H1 (cell line): ENCODE measurements at regions not wholly inside any gene's neighbourhood (a gene's known extent, or its start where the extent isn't known, plus 50 kb on each side); places are given as distances from the start of the nearest gene placed in this dataset.

Experiments
- CTCF ChIA-PET: fragments of 300-600 bp; sonication (Branson Sonifier 250); formaldehyde crosslinking; loops from one replicate; lab custom pipeline; 2021; ENCODE audit not compliant: partially characterized antibody; lab: Charles Lee
- POLR2A ChIA-PET: fragments of 300-600 bp; sonication (Branson Sonifier 250); formaldehyde crosslinking; loops from one replicate; lab custom pipeline; 2021; ENCODE audit warnings: inconsistent platforms; ENCODE audit not compliant: partially characterized antibody; lab: Charles Lee
- DNase-seq, 2 experiments: peaks; one replicate each; pipeline versions ENCODE4 v3.0.0 to v3.0.0-alpha.2; 2010 to 2022; ENCODE audit warnings: low spot score in 2 of 2, low read depth in 1 of 2, mixed read lengths in 1 of 2
- FAIRE-seq: peaks from 2 replicates; lab custom pipeline; 2011; peaks lifted over from hg19 to GRCh38; lab: Jason Lieb, UNC
- H2AFZ ChIP-seq: 2 replicates; pipeline ENCODE4 v1.8.1; 2012; ENCODE audit warnings: low read length, inconsistent platforms
- H2AK5ac ChIP-seq: 2 replicates; pipeline ENCODE4 v1.6.1; 2013; ENCODE audit warnings: low read depth, low read length
- H2BK120ac ChIP-seq: replicated peaks from 2 replicates; pipeline ENCODE3; 2013; ENCODE audit warnings: low read depth, low read length, inconsistent platforms
- H2BK12ac ChIP-seq: 2 replicates; pipeline ENCODE4 v1.6.1; 2013; ENCODE audit warnings: low read depth, low read length
- H2BK15ac ChIP-seq: 2 replicates; pipeline ENCODE4 v1.6.1; 2013; ENCODE audit warnings: low read length
- H2BK20ac ChIP-seq: 2 replicates; pipeline ENCODE4 v1.6.1; 2013; ENCODE audit warnings: low read length
- H2BK5ac ChIP-seq: 2 replicates; pipeline ENCODE4 v1.6.1; 2013; ENCODE audit warnings: low read depth, low read length
- H3K14ac ChIP-seq: 2 replicates; pipeline ENCODE4 v1.6.1; 2013; ENCODE audit warnings: inconsistent platforms; ENCODE audit not compliant: insufficient read length
- H3K18ac ChIP-seq: 2 replicates; pipeline ENCODE4 v1.6.1; 2013; ENCODE audit warnings: low read length; ENCODE audit errors: extremely low read depth
- H3K23ac ChIP-seq: 2 replicates; pipeline ENCODE4 v1.6.1; 2013; ENCODE audit warnings: inconsistent platforms; ENCODE audit not compliant: insufficient read length
- H3K23me2 ChIP-seq: 2 replicates; pipeline ENCODE4 v1.6.1; 2013; ENCODE audit warnings: low read depth, low read length
- H3K27ac ChIP-seq: 2 replicates; pipeline ENCODE4 v1.6.1; 2011; ENCODE audit warnings: low read depth, low read length, inconsistent platforms
- H3K27me3 ChIP-seq, 4 experiments: replicated peaks in 1 of 4; 1 replicate in 1 of 4; 2 replicates in 3 of 4; pipeline versions ENCODE4 v1.6.1 to v1.8.1; 2011 to 2013; ENCODE audit warnings: low read length in 3 of 4, mild to moderate bottlenecking in 3 of 4, inconsistent platforms in 2 of 4, mixed read lengths in 2 of 4, moderate library complexity in 1 of 4; ENCODE audit not compliant: control insufficient read depth in 3 of 4, insufficient read depth in 3 of 4; ENCODE audit errors: extremely low read depth in 1 of 4
- H3K36me3 ChIP-seq, 4 experiments: 2 replicates each; pipeline versions ENCODE4 v1.6.1 to v1.8.1; 2011 to 2013; ENCODE audit warnings: mild to moderate bottlenecking in 4 of 4, low read length in 3 of 4, moderate library complexity in 2 of 4, control low read depth in 1 of 4, inconsistent platforms in 1 of 4; ENCODE audit not compliant: insufficient read depth in 4 of 4, control insufficient read depth in 2 of 4
- H3K4ac ChIP-seq: replicated peaks from 2 replicates; pipeline ENCODE3; 2013; ENCODE audit warnings: low read length, low read depth, mixed read lengths, inconsistent platforms; ENCODE audit not compliant: insufficient read length
- H3K4me1 ChIP-seq, 4 experiments: replicated peaks in 1 of 4; 1 replicate in 1 of 4; 2 replicates in 3 of 4; pipeline versions ENCODE4 v1.6.1 to v1.8.1; 2011 to 2013; ENCODE audit warnings: low read length in 3 of 4, inconsistent platforms in 2 of 4, mixed read lengths in 1 of 4; ENCODE audit not compliant: insufficient read depth in 4 of 4, control insufficient read depth in 3 of 4
- H3K4me2 ChIP-seq, 2 experiments: 2 replicates each; pipeline versions ENCODE4 v1.6.1 to v1.8.1; 2011 to 2013; ENCODE audit warnings: low read depth in 2 of 2, low read length in 2 of 2, control low read depth in 1 of 2, inconsistent platforms in 1 of 2, mild to moderate bottlenecking in 1 of 2; ENCODE audit not compliant: insufficient read depth in 1 of 2
- H3K4me3 ChIP-seq, 4 experiments: fragments of 200-600, 300-600 bp in 1 of 4; sonication (generic), shearing (Covaris generic), sonication (Bioruptor Twin) in 1 of 4; 2 replicates each; pipeline versions ENCODE4 v1.5.1 to v1.8.1; 2011 to 2016; ENCODE audit warnings: low read length in 4 of 4, low read depth in 3 of 4, control low read depth in 2 of 4, inconsistent platforms in 2 of 4, mild to moderate bottlenecking in 2 of 4, mixed read lengths in 1 of 4, moderate library complexity in 1 of 4; ENCODE audit not compliant: insufficient read depth in 2 of 4; ENCODE audit errors: extremely low read depth in 1 of 4
- H3K56ac ChIP-seq: replicated peaks from 2 replicates; pipeline ENCODE3; 2013; ENCODE audit warnings: low read depth, mild to moderate bottlenecking, mixed read lengths, low read length, inconsistent platforms; ENCODE audit not compliant: insufficient read length
- H3K79me1 ChIP-seq: 2 replicates; pipeline ENCODE4 v1.6.1; 2013; ENCODE audit warnings: low read depth, low read length, control low read depth
- H3K79me2 ChIP-seq, 2 experiments: 2 replicates each; pipeline versions ENCODE4 v1.6.1 to v1.8.1; 2012 to 2013; ENCODE audit warnings: low read length in 2 of 2, mild to moderate bottlenecking in 2 of 2, inconsistent platforms in 1 of 2; ENCODE audit not compliant: insufficient read depth in 2 of 2, control insufficient read depth in 1 of 2
- H3K9ac ChIP-seq, 4 experiments: replicated peaks in 1 of 4; 1 replicate in 1 of 4; 2 replicates in 3 of 4; pipeline versions ENCODE4 v1.6.1 to v1.8.1; 2011 to 2013; ENCODE audit warnings: low read depth in 3 of 4, low read length in 3 of 4, control low read depth in 2 of 4, mild to moderate bottlenecking in 2 of 4, moderate library complexity in 2 of 4, inconsistent platforms in 1 of 4; ENCODE audit errors: extremely low read depth in 1 of 4
- H3K9me3 ChIP-seq, 2 experiments: 2 replicates each; pipeline versions ENCODE4 v1.6.1 to v1.8.1; 2012 to 2013; ENCODE audit warnings: mild to moderate bottlenecking in 2 of 2, moderate library complexity in 2 of 2, control low read depth in 1 of 2, inconsistent platforms in 1 of 2, low read depth in 1 of 2, low read length in 1 of 2, mixed read lengths in 1 of 2; ENCODE audit not compliant: insufficient read depth in 2 of 2
- H4K20me1 ChIP-seq, 2 experiments: replicated peaks in 1 of 2; 2 replicates each; pipeline versions ENCODE3 to v1.8.1; 2011 to 2013; ENCODE audit warnings: inconsistent platforms in 2 of 2, low read length in 2 of 2, mild to moderate bottlenecking in 1 of 2; ENCODE audit not compliant: insufficient read depth in 2 of 2, control insufficient read depth in 1 of 2
- H4K5ac ChIP-seq: 2 replicates; pipeline ENCODE4 v1.6.1; 2013; ENCODE audit warnings: low read length, low read depth, mixed read lengths, inconsistent platforms; ENCODE audit not compliant: insufficient read length
- H4K8ac ChIP-seq: 2 replicates; pipeline ENCODE4 v1.8.0; 2013; ENCODE audit warnings: mild to moderate bottlenecking, moderate library complexity, low read length, inconsistent platforms; ENCODE audit not compliant: insufficient read depth; ENCODE audit errors: extremely low read depth
- H4K91ac ChIP-seq: replicated peaks from 2 replicates; pipeline ENCODE3; 2013; ENCODE audit warnings: low read length, mixed read lengths, inconsistent platforms; ENCODE audit not compliant: insufficient read length
- ATF2 ChIP-seq: IDR thresholded peaks from 2 replicates; pipeline ENCODE4 v1.6.1; 2012; ENCODE audit warnings: low read length, inconsistent platforms
- CREB1 ChIP-seq: IDR thresholded peaks from 2 replicates; pipeline ENCODE4 v1.6.1; 2012; ENCODE audit warnings: inconsistent platforms
- GABPA ChIP-seq: IDR thresholded peaks from 2 replicates; pipeline ENCODE4 v1.6.1; 2011; ENCODE audit warnings: mild to moderate bottlenecking, low read length, moderate library complexity, borderline replicate concordance; ENCODE audit not compliant: insufficient read depth
- KDM1A ChIP-seq: fragments of 200-600, 300-600 bp; sonication (generic); IDR thresholded peaks from 2 replicates; pipeline ENCODE4 v1.7.1; 2016; ENCODE audit warnings: mild to moderate bottlenecking, low read length, borderline replicate concordance
- NRF1 ChIP-seq: IDR thresholded peaks from 2 replicates; pipeline ENCODE4 v1.6.1; 2011; ENCODE audit warnings: mild to moderate bottlenecking, low read depth, low read length, improper control_type of control experiment
- POU5F1 ChIP-seq: IDR thresholded peaks from 2 replicates; pipeline ENCODE4 v1.6.1; 2011; ENCODE audit warnings: low read depth, mild to moderate bottlenecking, low read length, moderate library complexity
- RBBP5 ChIP-seq: IDR thresholded peaks from 2 replicates; pipeline ENCODE4 v1.7.1; 2012; ENCODE audit warnings: low read depth, mild to moderate bottlenecking, inconsistent platforms, low read length, moderate library complexity, borderline replicate concordance
- RFX5 ChIP-seq: IDR thresholded peaks from 2 replicates; pipeline ENCODE4 v1.6.1; 2011; ENCODE audit warnings: low read depth, low read length, improper control_type of control experiment, borderline replicate concordance
- SP1 ChIP-seq: IDR thresholded peaks from 2 replicates; pipeline ENCODE4 v1.6.1; 2011; ENCODE audit warnings: low read depth, low read length
- SP4 ChIP-seq: IDR thresholded peaks from 2 replicates; pipeline ENCODE4 v1.6.1; 2012; ENCODE audit warnings: low read length, inconsistent platforms
- TEAD4 ChIP-seq: IDR thresholded peaks from 2 replicates; pipeline ENCODE4 v1.6.1; 2012; ENCODE audit warnings: low read depth, low read length, inconsistent platforms, mixed read lengths
- YY1 ChIP-seq: IDR thresholded peaks from 2 replicates; pipeline ENCODE4 v1.6.1; 2011; ENCODE audit warnings: low read depth, mild to moderate bottlenecking, low read length
- WGBS, 2 experiments: shearing (Covaris generic) in 1 of 2; methylation state at CpG; one replicate each; pipeline versions ENCODE4 v1.1.6 to v1.1.7; 2013 to 2015; ENCODE audit warnings: low lambda C conversion rate in 2 of 2, mixed read lengths in 2 of 2, inconsistent platforms in 1 of 2, low coverage in 1 of 2, missing lambda C conversion rate in 1 of 2; ENCODE audit not compliant: insufficient replicate concordance in 2 of 2, insufficient coverage in 1 of 2, insufficient read length in 1 of 2; ENCODE audit errors: extremely low coverage in 1 of 2, missing lambda C conversion rate in 1 of 2; 5-methylcytosine and 5-hydroxymethylcytosine counted together

GRCh38 chr4:42330002-42330592 is 67.2 kb upstream of the SHISA3 start:
- Histone ChIP-seq H3K27ac (no peak overlapping the region), H4K91ac (no peak overlapping the region), H2BK12ac (no peak overlapping the region), H3K4me3 (no peak overlapping the region), H3K9me3 (no peaks in the 10 kb centered on the region), H3K23me2 (no peaks in the 10 kb centered on the region), H2BK15ac (no peak overlapping the region), H2AFZ (no peak overlapping the region), H3K4me1 (no peaks in the 10 kb centered on the region), H4K5ac (no peak overlapping the region), H3K27me3 (no peaks in the 10 kb centered on the region), H2BK20ac (no peak overlapping the region; the same call in 1 of the 2 replicates), H3K79me2 (no peaks in the 10 kb centered on the region), H4K8ac (no peak overlapping the region), H2AK5ac (no peak overlapping the region), H3K79me1 (no peaks in the 10 kb centered on the region), H3K4me2 (no peak overlapping the region), H2BK5ac (no peak overlapping the region), H3K18ac (no peak overlapping the region), H3K36me3 (no peaks in the 10 kb centered on the region), H3K9ac (no peak overlapping the region), H3K14ac (no peak overlapping the region), H3K23ac (no peak overlapping the region), H3K56ac (no peak overlapping the region), H3K4ac (no peak overlapping the region), H4K20me1 (no peaks in the 10 kb centered on the region), H2BK120ac (no peak overlapping the region)
- FAIRE-seq (no peak), DNase-seq (no peak)
- CTCF ChIA-PET = interaction anchor here (0.8 to 5.0 kb wide), 4 partner anchors 11 to 190 kb away, joined by 3 to 22 read pairs (median 4); no protein-coding TSS in a partner anchor
- POLR2A ChIA-PET = no interaction called here
- WGBS, 2 experiments = 73% methylated on average over 7 of the region's 7 CpGs; no CpG with 5 or more reads in 1 of the 2 experiments
- TF ChIP-seq GABPA (no peak), SP4 (no peak), SP1 (no peak), TEAD4 (no peak), KDM1A (no peak), YY1 (no peak), ATF2 (no peak), POU5F1 (no peak), RBBP5 (no peak), NRF1 (no peak), CREB1 (no peak), RFX5 (no peak)
